ENCODE measurements at regions not wholly inside any gene's neighbourhood (a gene's known extent, or its start where the extent isn't known, plus 50 kb on each side); places are given as distances from the start of the nearest gene placed in this dataset.
"Not testable (repeated sequence)": the region's sequence is repeated elsewhere in the genome, so short reads cannot be mapped to it uniquely, and the experiment has no call there.

DNA sequence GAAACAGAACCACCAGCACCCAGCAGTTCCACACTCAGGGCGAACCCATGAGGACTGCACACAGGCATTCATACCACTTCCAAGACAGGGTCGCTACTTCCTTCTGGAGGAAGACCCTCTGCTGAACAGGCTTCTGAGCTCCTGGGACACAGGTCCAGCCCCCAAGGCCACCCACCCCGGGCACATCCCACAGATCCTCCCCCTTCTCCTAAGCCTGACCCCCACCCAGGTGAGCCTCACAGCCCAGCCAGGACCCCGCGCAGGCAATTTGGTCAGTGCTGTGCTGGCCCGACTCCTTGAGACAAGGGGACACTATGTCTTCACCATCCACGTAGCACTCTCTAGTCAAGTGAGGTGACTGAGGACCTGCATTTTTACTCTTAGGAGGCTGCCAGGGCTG lies 5382.7 kb upstream of the TPTE start:
- not testable (repeated sequence) for DNase-seq

DNA sequence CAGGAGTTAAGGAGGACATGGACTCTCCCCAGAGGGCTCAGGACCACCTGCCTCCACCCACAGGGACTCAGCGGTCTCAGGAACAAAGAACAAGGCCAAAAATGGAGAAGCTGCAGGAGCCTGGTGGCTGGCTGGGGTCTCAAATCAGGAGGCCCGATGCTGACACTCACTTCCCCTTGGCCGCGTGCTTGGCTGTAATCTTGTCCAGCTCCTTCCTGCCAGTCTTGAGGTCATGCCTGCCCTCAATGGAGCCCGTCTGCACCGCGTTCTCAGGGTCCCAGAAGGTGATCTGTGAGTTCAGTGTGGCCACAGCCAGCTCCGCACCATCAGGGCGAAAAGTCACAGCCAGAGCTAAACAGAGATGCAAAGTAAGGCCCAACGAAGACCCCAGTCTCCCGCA lies 5381.9 kb upstream of the TPTE start:
- DNase-seq: not testable (repeated sequence)

DNA sequence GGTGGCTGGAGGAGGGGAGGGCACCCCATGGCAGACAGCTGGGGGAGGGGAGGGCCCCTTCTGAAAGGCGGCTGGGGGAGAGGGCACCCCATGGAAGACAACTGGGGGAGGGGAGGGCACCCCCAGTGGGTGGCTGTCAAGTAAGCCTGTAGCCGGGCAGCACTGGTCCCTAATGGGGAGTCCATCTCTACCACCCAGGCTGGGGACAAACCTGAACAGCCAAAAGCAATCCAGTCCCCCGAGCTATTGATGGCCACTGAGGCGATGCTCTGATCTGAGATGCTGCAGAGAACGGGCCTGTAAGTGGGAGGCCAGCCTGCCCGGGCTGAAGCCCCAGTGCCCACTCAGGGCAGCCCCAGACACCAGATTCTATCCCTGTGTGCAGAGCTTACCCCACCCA lies 5378.4 kb upstream of the TPTE start:
- DNase-seq: not testable (repeated sequence)

DNA sequence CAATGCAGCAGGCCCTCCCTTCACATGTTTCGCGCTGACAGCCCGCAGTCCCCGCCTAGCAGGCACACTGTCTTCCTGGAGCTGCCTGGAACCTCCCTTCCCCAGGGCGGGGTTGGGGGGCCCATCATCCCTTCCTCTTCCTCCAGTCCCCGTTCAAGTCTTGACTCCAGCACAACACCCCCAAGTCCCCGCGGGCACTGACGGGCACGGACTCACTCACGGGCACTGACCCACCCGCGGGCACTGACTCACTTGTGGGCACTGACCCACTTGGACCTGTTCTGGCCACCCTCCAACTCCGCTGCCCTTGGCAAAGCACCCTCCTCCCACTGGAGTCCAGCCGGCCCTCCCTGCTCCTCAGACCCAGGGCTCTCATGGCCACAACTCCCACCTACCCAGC lies 5376.7 kb upstream of the TPTE start:
- not testable (repeated sequence) for DNase-seq

DNA sequence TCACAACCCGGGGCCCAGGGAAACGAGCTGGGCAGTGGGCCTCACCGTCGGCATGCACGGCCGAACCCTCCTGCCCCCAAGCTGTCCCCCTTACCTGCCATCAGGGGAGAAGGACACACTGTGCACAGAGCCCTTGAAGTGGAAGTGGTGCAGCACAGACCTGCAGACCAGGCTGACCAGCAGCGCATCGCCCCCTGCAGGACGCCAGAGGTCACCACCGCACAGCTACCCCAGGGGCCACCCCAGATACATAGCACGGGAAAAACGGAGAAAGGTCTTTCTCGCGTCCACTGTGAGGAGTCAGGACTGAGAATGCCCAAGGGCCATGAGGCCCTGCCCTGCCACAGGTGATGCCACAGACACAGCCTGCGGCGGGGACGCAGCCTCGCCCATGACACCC lies 5373.7 kb upstream of the TPTE start:
- not testable (repeated sequence) for DNase-seq

DNA sequence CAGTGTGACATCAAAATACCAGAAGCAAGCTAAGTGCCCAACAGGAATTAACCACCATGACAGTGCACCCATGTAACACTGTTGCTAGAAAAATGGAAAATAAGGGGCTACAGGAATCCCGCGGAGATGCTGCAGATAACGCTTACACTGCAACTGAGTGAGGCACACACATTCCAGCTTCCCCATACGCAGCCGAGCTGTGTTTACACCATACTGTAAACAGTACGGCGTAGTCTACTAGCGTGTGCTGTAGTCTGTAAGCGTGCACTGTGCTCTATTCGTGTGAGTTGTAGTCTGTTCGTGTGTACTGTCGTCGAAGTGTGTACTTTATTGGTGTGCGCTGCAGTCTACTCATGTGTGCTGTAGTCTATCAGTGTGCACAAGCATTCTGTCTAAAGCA lies 5372.2 kb upstream of the TPTE start:
- DNase-seq: not testable (repeated sequence)

DNA sequence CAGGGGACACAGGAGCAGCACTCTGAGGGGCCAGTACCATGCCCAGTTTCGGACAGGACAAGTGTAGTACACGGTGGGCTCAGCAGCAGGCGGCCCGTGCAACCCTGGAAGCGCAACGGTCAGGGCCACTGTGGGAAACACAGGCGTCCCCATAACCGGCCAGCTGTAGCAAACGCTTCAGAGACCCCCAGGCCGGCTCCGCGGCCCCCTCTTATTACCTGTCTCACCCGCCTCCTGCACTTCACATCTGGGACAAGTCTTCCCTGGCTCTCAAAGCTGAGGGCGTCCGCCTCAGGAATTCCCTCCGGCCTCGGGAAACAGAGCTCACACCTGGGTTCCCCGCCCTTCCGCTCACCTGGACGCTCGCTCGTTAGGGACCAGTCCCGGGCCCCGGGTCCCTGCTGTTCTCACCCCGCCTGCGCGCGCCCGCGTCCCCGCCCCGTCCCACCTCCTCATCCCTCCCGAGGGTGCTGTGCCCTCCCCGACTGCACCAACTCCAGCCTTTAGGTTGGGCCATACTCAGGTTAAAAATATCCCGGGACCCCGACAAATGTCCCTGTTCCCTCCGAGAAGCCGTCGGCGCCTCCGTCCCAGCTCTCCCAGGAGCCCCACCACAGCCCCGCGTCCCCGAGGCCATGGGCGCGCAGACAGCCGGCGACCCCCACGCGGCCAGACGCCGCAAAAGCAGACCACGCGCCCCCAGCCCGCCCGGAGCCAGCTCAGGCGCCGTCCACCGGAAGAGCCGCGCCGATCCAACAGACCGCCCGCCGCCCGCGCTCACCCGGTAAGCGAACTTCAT lies 5367.3 kb upstream of the TPTE start:
- not testable (repeated sequence) for DNase-seq

DNA sequence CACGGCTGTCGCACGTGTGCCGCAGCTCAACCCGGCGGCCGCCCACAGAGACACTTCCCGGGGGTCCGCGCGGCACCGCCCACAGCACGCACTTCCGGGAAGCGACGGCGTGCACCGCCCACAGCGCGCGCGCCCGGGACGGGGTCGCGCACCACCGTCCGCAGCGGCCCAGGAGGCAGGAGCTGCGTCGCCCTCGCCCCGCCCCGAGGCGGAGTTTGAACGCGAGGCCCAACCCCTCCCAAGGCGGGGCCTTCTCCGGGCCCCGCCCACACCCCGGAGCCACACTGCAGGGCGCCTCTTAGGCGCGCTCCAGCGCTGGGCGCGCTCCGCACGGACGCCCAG lies 5366.8 kb upstream of the TPTE start:
- peak; percentile 65 for DNase-seq

DNA sequence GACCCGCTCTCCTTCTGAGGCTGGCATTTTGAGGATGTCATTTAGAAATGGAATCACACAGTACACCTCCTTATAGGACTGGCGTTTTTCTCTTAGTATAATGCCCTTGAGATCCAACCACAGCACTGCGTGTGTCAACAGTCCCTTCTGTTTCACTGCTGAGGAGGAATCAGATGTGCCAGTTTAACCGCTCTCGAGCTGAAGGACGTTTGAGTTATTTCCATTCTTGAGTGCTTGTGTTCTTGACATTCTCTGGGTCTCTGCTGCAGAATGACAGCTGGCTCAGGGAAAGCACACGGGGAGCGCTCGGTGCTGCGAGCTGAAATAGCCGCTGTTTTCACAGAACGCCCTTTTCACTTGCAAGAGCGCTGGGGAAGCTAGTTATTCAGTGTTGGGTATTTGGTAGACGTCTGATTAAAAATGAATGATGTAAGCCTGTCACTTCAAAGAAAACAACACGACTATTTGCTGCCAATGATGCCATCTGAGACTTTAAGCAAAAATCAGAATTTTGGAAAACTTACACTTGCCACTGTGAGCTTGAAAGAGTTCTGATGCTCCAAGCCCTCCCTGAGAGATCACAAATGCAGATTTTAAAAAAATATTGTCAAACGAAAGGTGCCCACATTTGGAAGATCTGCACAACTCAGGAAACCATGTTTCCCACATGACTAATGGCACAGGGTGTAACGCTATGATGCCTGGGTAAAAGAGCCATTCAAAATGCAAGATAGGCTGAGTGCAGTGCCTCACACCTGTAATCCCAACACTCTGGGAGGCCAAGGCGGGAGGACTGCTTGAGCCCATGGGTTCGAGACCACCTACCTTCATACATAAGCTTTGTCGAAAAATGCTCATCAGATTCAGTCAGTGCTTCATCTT lies 5358.4 kb upstream of the TPTE start:
- DNase-seq: not testable (repeated sequence)

DNA sequence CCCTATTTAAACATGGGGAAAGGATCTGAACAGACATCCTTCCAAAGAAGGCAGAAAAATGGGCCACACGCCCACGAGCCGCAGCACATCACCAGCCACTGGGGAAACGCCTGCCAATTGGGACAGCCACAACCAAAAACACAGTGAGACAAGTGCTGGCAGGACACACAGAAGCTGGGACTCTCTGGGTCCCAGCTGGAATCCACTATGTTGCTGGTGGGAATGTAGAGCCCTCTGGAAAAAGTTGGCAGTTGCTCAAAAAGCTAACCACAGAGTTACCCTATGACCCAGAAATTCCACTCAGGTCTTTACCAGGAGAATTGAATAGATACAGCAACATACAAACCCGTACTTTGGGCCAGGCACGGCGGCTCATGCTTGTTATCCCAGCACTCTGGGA lies 5355.6 kb upstream of the TPTE start:
- not testable (repeated sequence) for DNase-seq

All from hematopoietic multipotent progenitor cell treated with erythropoietin and hydrocortisone succinate and interleukin-3 and kit ligand, for 6 days (in vitro differentiated cells).